Stomach (tissue), 8 donors: ENCODE measurements at regions not wholly inside any gene's neighbourhood (a gene's known extent, or its start where the extent isn't known, plus 50 kb on each side); places are given as distances from the start of the nearest gene placed in this dataset.

Experiments
- DNase-seq, 2 donors: peaks; one replicate each; pipeline versions ENCODE4 v3.0.0 to v3.0.0-alpha.2; 2013 to 2019
- H3K27ac ChIP-seq, 5 donors: fragments of 200-600 bp in 4 of 5; sonication (generic) in 4 of 5; one replicate each; pipeline ENCODE4 v1.5.1; 2013 to 2019; ENCODE audit warnings: mild to moderate bottlenecking in 1 of 5, moderate library complexity in 1 of 5
- H3K27me3 ChIP-seq, 3 donors: fragments of 200-600 bp; sonication (generic); one replicate each; pipeline ENCODE4 v1.5.1; 2017 to 2019; ENCODE audit warnings: mixed run types in 1 of 3
- H3K36me3 ChIP-seq, 4 donors: fragments of 200-600 bp; sonication (generic); 1 replicate in 3 of 4; 2 replicates in 1 of 4; pipeline ENCODE4 v1.5.1; 2016 to 2019
- H3K4me1 ChIP-seq, 4 donors: fragments of 200-600 bp; sonication (generic); one replicate each; pipeline ENCODE4 v1.5.1; 2016 to 2019
- H3K4me3 ChIP-seq, 4 donors: fragments of 200-600 bp; sonication (generic) in 3 of 4; one replicate each; pipeline ENCODE4 v1.5.1; 2016 to 2019; ENCODE audit warnings: mild to moderate bottlenecking in 1 of 4
- H3K9me3 ChIP-seq, 4 donors: fragments of 200-600 bp; sonication (generic); one replicate each; pipeline ENCODE4 v1.5.1; 2016 to 2019
- CTCF ChIP-seq, 7 experiments: fragments of 450-650 bp in 4 of 7; fragments of 200-600 bp in 3 of 7; sonication (generic) in 3 of 7; IDR thresholded peaks; one replicate each; pipeline ENCODE4 v1.5.1; 2016 to 2019; ENCODE audit warnings: antibody characterized with exemption in 7 of 7, control low read depth in 2 of 7, mild to moderate bottlenecking in 1 of 7
- EP300 ChIP-seq: sonication (generic); formaldehyde crosslinking; IDR thresholded peaks from one replicate; pipeline ENCODE4 v1.6.1; 2017; ENCODE audit warnings: antibody characterized with exemption
- POLR2A ChIP-seq, 4 donors: fragments of 450-650 bp; IDR thresholded peaks; one replicate each; pipeline ENCODE4 v1.6.1; 2016; ENCODE audit warnings: antibody characterized with exemption in 4 of 4, control low read depth in 2 of 4, mild to moderate bottlenecking in 1 of 4, moderate library complexity in 1 of 4
- POLR2AphosphoS5 ChIP-seq, 3 donors: sonication (generic); formaldehyde crosslinking; IDR thresholded peaks; one replicate each; pipeline ENCODE4 v1.6.1; 2016; ENCODE audit warnings: antibody characterized with exemption in 3 of 3
- WGBS, 5 donors: extraction: QIAGEN DNeasy Blood & Tissue Kit in 3 of 5; methylation state at CpG; one replicate each; pipeline versions ENCODE4 v1.1.5 to v1.1.7; 2013 to 2018; 5-methylcytosine and 5-hydroxymethylcytosine counted together
- intact Hi-C: fragments of 100-400 bp; cut with DNase I; formaldehyde crosslinking; loops from one replicate; pipeline ENCODE4 v1.15.1; 2023; ENCODE audit warnings: low total_unique reads
- donor health status: healthy with polysubstance abuse.
- donor health status: Bipolar disorder and iron deficiency.
- donor health status: healthy.

GRCh38 chr18:29309366-29309765 is 1132.4 kb upstream of the CDH2 start:
- H3K9me3 ChIP-seq: no peaks in the 10 kb centered on the region
- intact Hi-C loops: no loop called here
- no peak for DNase-seq
- H3K36me3 ChIP-seq: no peaks in the 10 kb centered on the region
- H3K4me1 ChIP-seq: no peaks in the 10 kb centered on the region
- TF ChIP-seq EP300 (no peak), CTCF (IDR thresholded peaks at IDR 0.05) (no peak), POLR2A (IDR thresholded peaks at IDR 0.05) (no peak), POLR2AphosphoS5 (IDR thresholded peaks at IDR 0.05) (no peak)
- H3K27me3 ChIP-seq: no peaks in the 10 kb centered on the region
- 47 to 75% (median 60%) methylated on average over 1 of the region's 1 CpG for whole genome bisulfite sequencing, 5 donors
- no peak overlapping the region for H3K27ac ChIP-seq
- no peak overlapping the region for H3K4me3 ChIP-seq

- no peak for DNase-seq
- Histone ChIP-seq H3K4me3 (no peak overlapping the region), H3K4me1 (no peaks in the 10 kb centered on the region), H3K9me3 (no peaks in the 10 kb centered on the region), H3K36me3 (no peaks in the 10 kb centered on the region), H3K27me3 (no peaks in the 10 kb centered on the region), H3K27ac (no peak overlapping the region)
- intact Hi-C loops: no loop called here
- WGBS, 5 donors: 65 to 82% (median 81%) methylated on average over 1 of the region's 1 CpG
- TF ChIP-seq CTCF (IDR thresholded peaks at IDR 0.05): no peak
- no peak for TF ChIP-seq POLR2AphosphoS5 (IDR thresholded peaks at IDR 0.05)
- no peak for TF ChIP-seq POLR2A (IDR thresholded peaks at IDR 0.05)
- TF ChIP-seq EP300: no peak
These were observed 1131.1 kb upstream of the CDH2 start for GRCh38 chr18:29307982-29308381.

DNA sequence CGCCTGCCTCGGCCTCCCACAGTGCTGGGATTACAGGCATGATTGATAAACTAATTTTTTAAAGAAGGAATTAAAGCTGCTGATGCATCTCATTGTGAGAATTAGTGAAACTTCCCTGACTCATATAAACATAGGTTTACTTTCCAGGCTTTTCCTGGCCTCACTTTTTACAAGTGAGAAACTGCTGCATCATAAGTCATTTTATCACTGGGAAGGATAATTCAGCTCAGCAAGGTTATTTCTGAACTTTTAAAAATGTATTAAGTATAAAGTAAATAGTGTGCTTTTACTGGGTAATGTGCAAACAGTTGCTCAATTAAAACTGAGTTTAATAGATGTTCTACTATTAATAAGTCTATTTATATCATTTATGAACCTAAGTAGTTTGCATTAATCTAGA is 1130.3 kb upstream of the CDH2 start:
- no peaks in the 10 kb centered on the region for H3K4me1 ChIP-seq
- intact Hi-C loops: no loop called here
- no peak overlapping the region for H3K27ac ChIP-seq
- DNase-seq: no peak
- H3K27me3 ChIP-seq: no peaks in the 10 kb centered on the region
- TF ChIP-seq CTCF (IDR thresholded peaks at IDR 0.05): no peak
- no peaks in the 10 kb centered on the region for H3K9me3 ChIP-seq
- H3K4me3 ChIP-seq: no peak overlapping the region
- no peaks in the 10 kb centered on the region for H3K36me3 ChIP-seq
- 56 to 92% (median 85%) methylated on average over 2 of the region's 2 CpGs for whole genome bisulfite sequencing, 5 donors

- no peak overlapping the region for H3K4me3 ChIP-seq
- WGBS, 5 donors: 80 to 87% (median 85%) methylated on average over 3 of the region's 3 CpGs
- intact Hi-C loops: no loop called here
- no peaks in the 10 kb centered on the region for H3K36me3 ChIP-seq
- H3K27ac ChIP-seq: no peak overlapping the region
- no peaks in the 10 kb centered on the region for H3K9me3 ChIP-seq
- H3K27me3 ChIP-seq: no peaks in the 10 kb centered on the region
- TF ChIP-seq POLR2AphosphoS5 (IDR thresholded peaks at IDR 0.05): no peak
- no peak for TF ChIP-seq POLR2A (IDR thresholded peaks at IDR 0.05)
- no peak for TF ChIP-seq CTCF (IDR thresholded peaks at IDR 0.05)
- no peak for TF ChIP-seq EP300
- no peak for DNase-seq
- no peaks in the 10 kb centered on the region for H3K4me1 ChIP-seq
These were observed 1128.6 kb upstream of the CDH2 start for GRCh38 chr18:29305516-29305915.

- 71 to 83% (median 76%) methylated on average over 3 of the region's 3 CpGs for WGBS, 5 donors
- peaks cover 0 to 3% (median 0%) of the 10 kb centered on the region in 4 donors for H3K9me3 ChIP-seq
- H3K4me3 ChIP-seq: no peak overlapping the region
- no peak overlapping the region for H3K27ac ChIP-seq
- intact Hi-C loops: no loop called here
- no peaks in the 10 kb centered on the region for H3K36me3 ChIP-seq
- TF ChIP-seq CTCF (IDR thresholded peaks at IDR 0.05) (no peak), EP300 (no peak), POLR2A (IDR thresholded peaks at IDR 0.05) (no peak), POLR2AphosphoS5 (IDR thresholded peaks at IDR 0.05) (no peak)
- DNase-seq: no peak
- no peaks in the 10 kb centered on the region for H3K27me3 ChIP-seq
- no peaks in the 10 kb centered on the region for H3K4me1 ChIP-seq
These were observed 1124.1 kb upstream of the CDH2 start for GRCh38 chr18:29301048-29301447.
